Neural progenitor cell (in vitro differentiated cells): ENCODE measurements at regions not wholly inside any gene's neighbourhood (a gene's known extent, or its start where the extent isn't known, plus 50 kb on each side); places are given as distances from the start of the nearest gene placed in this dataset.

Experiments
- DNase-seq: peaks from one replicate; pipeline ENCODE4 v3.0.0-alpha.2; 2016; ENCODE audit warnings: low spot score
- H2AFZ ChIP-seq: fragments of 200-600 bp; sonication (generic); replicated peaks from 2 replicates; pipeline ENCODE4 v1.6.1; 2016; ENCODE audit warnings: antibody characterized with exemption
- H3F3A ChIP-seq: fragments of 200-600 bp; sonication (generic); 2 replicates; pipeline ENCODE4 v1.6.1; 2016; ENCODE audit warnings: antibody characterized with exemption, low read depth
- H3K27ac ChIP-seq: fragments of 200-600 bp; sonication (generic); 2 replicates; pipeline ENCODE4 v1.5.1; 2016; ENCODE audit warnings: mild to moderate bottlenecking
- H3K27me3 ChIP-seq: fragments of 200-600 bp; sonication (generic); 2 replicates; pipeline ENCODE4 v1.6.1; 2016; ENCODE audit warnings: mild to moderate bottlenecking, moderate library complexity
- H3K36me3 ChIP-seq: fragments of 200-600 bp; sonication (generic); 2 replicates; pipeline ENCODE4 v1.5.1; 2016
- H3K4me1 ChIP-seq: fragments of 200-600 bp; sonication (generic); 2 replicates; pipeline ENCODE4 v1.6.1; 2016; ENCODE audit warnings: mixed run types
- H3K4me2 ChIP-seq: fragments of 200-600 bp; sonication (generic); 2 replicates; pipeline ENCODE4 v1.6.1; 2016
- H3K4me3 ChIP-seq: fragments of 200-600 bp; sonication (generic); 2 replicates; pipeline ENCODE4 v1.5.1; 2016
- H3K79me2 ChIP-seq: fragments of 200-600 bp; sonication (generic); 2 replicates; pipeline ENCODE4 v1.6.1; 2016; ENCODE audit warnings: low read depth
- H3K9ac ChIP-seq: fragments of 200-600 bp; sonication (generic); 2 replicates; pipeline ENCODE4 v1.6.1; 2016
- H3K9me3 ChIP-seq: fragments of 200-600 bp; sonication (generic); 2 replicates; pipeline ENCODE4 v1.5.1; 2016; ENCODE audit warnings: low read depth
- H4K20me1 ChIP-seq: fragments of 200-600 bp; sonication (generic); 2 replicates; pipeline ENCODE4 v1.6.1; 2016; ENCODE audit warnings: low read depth
- H3K27ac Mint-ChIP-seq: 3 replicates; pipeline ENCODE4 v1.8.0; 2021; ENCODE audit warnings: mixed read lengths
- H3K27me3 Mint-ChIP-seq: 2 replicates; pipeline ENCODE4 v1.8.0; 2022; ENCODE audit warnings: low read depth, mild to moderate bottlenecking, inconsistent platforms, moderate library complexity, mixed read lengths; ENCODE audit not compliant: insufficient read depth
- H3K36me3 Mint-ChIP-seq: 3 replicates; pipeline ENCODE4 v1.8.0; 2021; ENCODE audit warnings: mixed read lengths
- H3K4me1 Mint-ChIP-seq: 3 replicates; pipeline ENCODE4 v1.8.0; 2021; ENCODE audit warnings: mixed read lengths
- H3K4me3 Mint-ChIP-seq: 3 replicates; pipeline ENCODE4 v1.8.0; 2021; ENCODE audit warnings: mild to moderate bottlenecking, moderate library complexity, mixed read lengths
- H3K9me3 Mint-ChIP-seq: 3 replicates; pipeline ENCODE4 v1.8.0; 2020; ENCODE audit warnings: mixed read lengths
- CTCF ChIP-seq: fragments of 200-600 bp; sonication (generic); IDR thresholded peaks from 2 replicates; pipeline ENCODE4 v1.5.1; 2017; ENCODE audit warnings: antibody characterized with exemption, mild to moderate bottlenecking
- EZH2 ChIP-seq: fragments of 200-600 bp; sonication (generic); IDR thresholded peaks from 2 replicates; pipeline ENCODE4 v1.6.1; 2017; ENCODE audit warnings: antibody characterized with exemption, mild to moderate bottlenecking, moderate library complexity
- EZH2phosphoT487 ChIP-seq: fragments of 200-600 bp; sonication (generic); IDR thresholded peaks from 2 replicates; pipeline ENCODE4 v1.6.1; 2017; ENCODE audit warnings: antibody characterized with exemption

- Histone ChIP-seq H3K27ac (no peak overlapping the region), H3K36me3 (no peaks in the 10 kb centered on the region), H3K9me3 (no peaks in the 10 kb centered on the region), H3K9ac (no peak overlapping the region), H3K4me2 (no peak overlapping the region), H3K4me1 (no peaks in the 10 kb centered on the region), H3K4me3 (no peak overlapping the region), H3K27me3 (no peaks in the 10 kb centered on the region), H2AFZ (no peak overlapping the region), H3K79me2 (no peaks in the 10 kb centered on the region), H4K20me1 (no peaks in the 10 kb centered on the region), H3F3A (no peaks in the 10 kb centered on the region)
- H3K27ac Mint-ChIP-seq: no peak overlapping the region
- H3K4me3 Mint-ChIP-seq: no peak overlapping the region
- no peak for TF ChIP-seq EZH2phosphoT487
- TF ChIP-seq EZH2: no peak
- no peak for TF ChIP-seq CTCF
- no peaks in the 10 kb centered on the region for H3K9me3 Mint-ChIP-seq
- H3K36me3 Mint-ChIP-seq: no peaks in the 10 kb centered on the region
- no peaks in the 10 kb centered on the region for H3K27me3 Mint-ChIP-seq
- no peaks in the 10 kb centered on the region for H3K4me1 Mint-ChIP-seq
- no peak for DNase-seq
These were observed 238.2 kb upstream of the GRM7 start for GRCh38 chr3:6622712-6623111.

- H3K79me2 ChIP-seq: no peaks in the 10 kb centered on the region
- Mint-ChIP-seq H3K36me3 (no peaks in the 10 kb centered on the region), H3K27ac (no peak overlapping the region), H3K27me3 (no peaks in the 10 kb centered on the region), H3K4me1 (peaks cover 7% of the 10 kb centered on the region), H3K9me3 (no peaks in the 10 kb centered on the region), H3K4me3 (no peak overlapping the region)
- H3K4me2 ChIP-seq: no peak overlapping the region
- H3K4me1 ChIP-seq: no peaks in the 10 kb centered on the region
- no peak overlapping the region for H3K4me3 ChIP-seq
- no peaks in the 10 kb centered on the region for H3K36me3 ChIP-seq
- no peaks in the 10 kb centered on the region for H4K20me1 ChIP-seq
- H3K9ac ChIP-seq: no peak overlapping the region
- H2AFZ ChIP-seq: no peak overlapping the region
- H3K9me3 ChIP-seq: no peaks in the 10 kb centered on the region
- no peak for TF ChIP-seq EZH2
- no peak for TF ChIP-seq EZH2phosphoT487
- TF ChIP-seq CTCF: no peak
- no peaks in the 10 kb centered on the region for H3F3A ChIP-seq
- H3K27ac ChIP-seq: no peak overlapping the region
- DNase-seq: no peak
- no peaks in the 10 kb centered on the region for H3K27me3 ChIP-seq
These were observed 229.5 kb upstream of the GRM7 start for GRCh38 chr3:6631376-6631775.

GRCh38 chr3:6640907-6641306 lies 220.0 kb upstream of the GRM7 start:
- no peak for DNase-seq
- Histone ChIP-seq H3K27ac (no peak overlapping the region), H3K36me3 (no peaks in the 10 kb centered on the region), H3K27me3 (no peaks in the 10 kb centered on the region), H3K79me2 (no peaks in the 10 kb centered on the region), H3K9me3 (no peaks in the 10 kb centered on the region), H3F3A (no peaks in the 10 kb centered on the region), H4K20me1 (no peaks in the 10 kb centered on the region), H3K4me1 (no peaks in the 10 kb centered on the region), H2AFZ (no peak overlapping the region), H3K9ac (no peak overlapping the region), H3K4me3 (no peak overlapping the region), H3K4me2 (no peak overlapping the region)
- Mint-ChIP-seq H3K27ac (no peak overlapping the region), H3K9me3 (no peaks in the 10 kb centered on the region), H3K27me3 (no peaks in the 10 kb centered on the region), H3K4me1 (no peaks in the 10 kb centered on the region), H3K4me3 (no peak overlapping the region), H3K36me3 (no peaks in the 10 kb centered on the region)
- TF ChIP-seq EZH2: no peak
- no peak for TF ChIP-seq EZH2phosphoT487
- TF ChIP-seq CTCF: no peak
